WTC11 (cell line): ENCODE measurements at regions not wholly inside any gene's neighbourhood (a gene's known extent, or its start where the extent isn't known, plus 50 kb on each side); places are given as distances from the start of the nearest gene placed in this dataset.

ENCODE experiments used
- ATAC-seq: fragments of 200-7000 bp; cut with Tn5 transposase; 2 replicates; pipeline ENCODE4 v1.10.0; 2021; ENCODE audit warnings: mild to moderate bottlenecking, moderate library complexity
- CTCF ChIA-PET: fragments of 300-600 bp; sonication (Branson Sonifier 250); formaldehyde crosslinking; loops from one replicate; lab custom pipeline; 2021; ENCODE audit warnings: antibody characterized with exemption; lab: Charles Lee
- POLR2A ChIA-PET: fragments of 350-600 bp; sonication (Branson Sonifier 250); formaldehyde crosslinking; loops from one replicate; lab custom pipeline; 2021; ENCODE audit warnings: antibody characterized with exemption; lab: Charles Lee
- DNase-seq: peaks from one replicate; pipeline ENCODE4 v3.0.0; 2021; ENCODE audit warnings: low spot score
- H3K27ac Mint-ChIP-seq: 2 replicates; pipeline ENCODE4 v1.8.0; 2021; ENCODE audit warnings: mixed read lengths
- H3K27me3 Mint-ChIP-seq: 2 replicates; pipeline ENCODE4 v1.8.0; 2021; ENCODE audit warnings: low read depth, mild to moderate bottlenecking, moderate library complexity, mixed read lengths
- H3K36me3 Mint-ChIP-seq: 2 replicates; pipeline ENCODE4 v1.8.0; 2021; ENCODE audit warnings: mixed read lengths
- H3K4me1 Mint-ChIP-seq: 2 replicates; pipeline ENCODE4 v1.8.0; 2022; ENCODE audit warnings: mixed read lengths
- H3K4me3 Mint-ChIP-seq: 2 replicates; pipeline ENCODE4 v1.8.0; 2021; ENCODE audit warnings: mild to moderate bottlenecking, moderate library complexity, mixed read lengths
- H3K9me3 Mint-ChIP-seq: 2 replicates; pipeline ENCODE4 v1.8.0; 2021; ENCODE audit warnings: mixed read lengths
- ARID4B ChIP-seq: sonication (generic); formaldehyde crosslinking; IDR thresholded peaks from 2 replicates; pipeline ENCODE4 v1.8.0; 2023; ENCODE audit warnings: missing genetic modification reagents, mild to moderate bottlenecking, borderline replicate concordance
- ATF3 ChIP-seq: sonication (generic); formaldehyde crosslinking; conservative IDR thresholded peaks from 2 replicates; pipeline ENCODE4 v1.8.1; 2022; ENCODE audit warnings: mild to moderate bottlenecking, missing genetic modification reagents
- CREB1 ChIP-seq: sonication (generic); formaldehyde crosslinking; IDR thresholded peaks from 2 replicates; pipeline ENCODE4 v1.8.0; 2023; ENCODE audit warnings: mild to moderate bottlenecking, missing genetic modification reagents
- ERG ChIP-seq: fragments of 250-450 bp; sonication (Bioruptor Pico); IDR thresholded peaks from 2 replicates; pipeline ENCODE4 v1.8.0; 2021; ENCODE audit warnings: mild to moderate bottlenecking
- ETV6 ChIP-seq: sonication (generic); formaldehyde crosslinking; IDR thresholded peaks from 2 replicates; pipeline ENCODE4 v1.8.1; 2022; ENCODE audit warnings: mild to moderate bottlenecking, missing genetic modification reagents
- FOXK1 ChIP-seq: sonication (generic); formaldehyde crosslinking; IDR thresholded peaks from 2 replicates; pipeline ENCODE4 v1.8.0; 2022; ENCODE audit warnings: mild to moderate bottlenecking, moderate library complexity, missing genetic modification reagents
- GTF2I ChIP-seq: fragments of 250-450 bp; sonication (Bioruptor Pico); conservative IDR thresholded peaks from 2 replicates; pipeline ENCODE4 v1.4.0; 2021; ENCODE audit warnings: mild to moderate bottlenecking
- MLX ChIP-seq: sonication (generic); formaldehyde crosslinking; IDR thresholded peaks from 2 replicates; pipeline ENCODE4 v1.8.1; 2023; ENCODE audit warnings: mild to moderate bottlenecking, missing genetic modification reagents, moderate library complexity
- OVOL2 ChIP-seq: fragments of 250-450 bp; sonication (Bioruptor Pico); IDR thresholded peaks from 2 replicates; pipeline ENCODE4 v1.9.0; 2021; ENCODE audit warnings: mild to moderate bottlenecking, borderline replicate concordance
- RELA ChIP-seq: sonication (generic); formaldehyde crosslinking; IDR thresholded peaks from 2 replicates; pipeline ENCODE4 v1.8.1; 2022; ENCODE audit warnings: missing genetic modification reagents, mild to moderate bottlenecking, borderline replicate concordance
- TP53 ChIP-seq: sonication (generic); formaldehyde crosslinking; IDR thresholded peaks from 2 replicates; pipeline ENCODE4 v1.8.1; 2023; ENCODE audit warnings: mild to moderate bottlenecking, missing genetic modification reagents
- USF1 ChIP-seq: sonication (generic); formaldehyde crosslinking; IDR thresholded peaks from 2 replicates; pipeline ENCODE4 v1.8.0; 2022; ENCODE audit warnings: mild to moderate bottlenecking, missing genetic modification reagents
- ZNF396 ChIP-seq: fragments of 250-450 bp; sonication (Bioruptor Pico); IDR thresholded peaks from 2 replicates; pipeline ENCODE4 v1.8.0; 2021; ENCODE audit warnings: mild to moderate bottlenecking, moderate library complexity, borderline replicate concordance
- ZNF512 ChIP-seq: sonication (generic); formaldehyde crosslinking; IDR thresholded peaks from 2 replicates; pipeline ENCODE4 v1.8.1; 2022; ENCODE audit warnings: missing genetic modification reagents, borderline replicate concordance
- ZNF532 ChIP-seq: fragments of 250-450 bp; sonication (Bioruptor Pico); IDR thresholded peaks from 2 replicates; pipeline ENCODE4 v1.9.0; 2021; ENCODE audit warnings: mild to moderate bottlenecking, borderline replicate concordance

- CTCF ChIA-PET = no interaction called here
- H3K9me3 Mint-ChIP-seq = peaks cover 4% of the 10 kb centered on the region; the same call in 1 of the 2 replicates
- H3K4me1 Mint-ChIP-seq = no peaks in the 10 kb centered on the region
- no peak overlapping the region for H3K27ac Mint-ChIP-seq
- no peaks in the 10 kb centered on the region for H3K36me3 Mint-ChIP-seq
- no peak for ATAC-seq
- TF ChIP-seq ZNF512 = no peak
- TF ChIP-seq RELA (CRISPR knock-in tag) = no peak
- TF ChIP-seq TP53 (CRISPR knock-in tag) = no peak
- no peak for TF ChIP-seq USF1 (CRISPR knock-in tag)
- no peak for TF ChIP-seq GTF2I (CRISPR knock-in tag)
- no peak for TF ChIP-seq FOXK1 (CRISPR knock-in tag)
- TF ChIP-seq ERG = no peak
- TF ChIP-seq CREB1 (CRISPR knock-in tag) = no peak
- no peak for TF ChIP-seq ZNF532 (CRISPR knock-in tag)
- TF ChIP-seq ARID4B = no peak
- TF ChIP-seq ATF3 (CRISPR knock-in tag) = no peak
- TF ChIP-seq ZNF396 = no peak
- TF ChIP-seq OVOL2 (CRISPR knock-in tag) = no peak
- TF ChIP-seq ETV6 (CRISPR knock-in tag) = no peak
- no peak for TF ChIP-seq MLX (CRISPR knock-in tag)
- TF ChIP-seq, all 79 proteins: peak for 0
- POLR2A ChIA-PET = no interaction called here
- no peaks in the 10 kb centered on the region for H3K27me3 Mint-ChIP-seq
- no peak for DNase-seq
- no peak overlapping the region for H3K4me3 Mint-ChIP-seq
These were observed 1271.7 kb upstream of the GBE1 start for GRCh38 chr3:83033133-83033532.
